Activated T-cell treated with anti-CD3 and anti-CD28 coated beads, Interleukin-2, amount 50 U/mL, for 24 hours (primary cell): ENCODE measurements at regions not wholly inside any gene's neighbourhood (a gene's known extent, or its start where the extent isn't known, plus 50 kb on each side); places are given as distances from the start of the nearest gene placed in this dataset.

ENCODE experiments used
- DNase-seq: peaks from one replicate; pipeline ENCODE4 v3.0.0-alpha.2; 2020
- H3K27ac Mint-ChIP-seq: 2 replicates; pipeline ENCODE4 v1.8.0; 2020; ENCODE audit warnings: mild to moderate bottlenecking, mixed read lengths
- H3K27me3 Mint-ChIP-seq: 2 replicates; pipeline ENCODE4 v1.8.0; 2020; ENCODE audit warnings: mixed read lengths
- H3K36me3 Mint-ChIP-seq: 2 replicates; pipeline ENCODE4 v1.8.0; 2020; ENCODE audit warnings: low read depth, mixed read lengths
- H3K4me1 Mint-ChIP-seq: 2 replicates; pipeline ENCODE4 v1.8.0; 2020; ENCODE audit warnings: low read depth, mixed read lengths
- H3K4me3 Mint-ChIP-seq: 2 replicates; pipeline ENCODE4 v1.8.0; 2020; ENCODE audit warnings: mild to moderate bottlenecking, moderate library complexity, mixed read lengths
- H3K9me3 Mint-ChIP-seq: 2 replicates; pipeline ENCODE4 v1.8.0; 2020; ENCODE audit warnings: mixed read lengths

GRCh38 chr5:171684169-171684568 lies 101.4 kb upstream of the SMIM23 start:
- Mint-ChIP-seq H3K4me1 (no peaks in the 10 kb centered on the region), H3K36me3 (no peaks in the 10 kb centered on the region), H3K27ac (no peak overlapping the region), H3K27me3 (peaks cover 43% of the 10 kb centered on the region), H3K9me3 (no peaks in the 10 kb centered on the region), H3K4me3 (no peak overlapping the region)
- no peak for DNase-seq

- no peak for DNase-seq
- H3K36me3 Mint-ChIP-seq: no peaks in the 10 kb centered on the region
- peaks cover 5% of the 10 kb centered on the region for H3K27me3 Mint-ChIP-seq
- no peaks in the 10 kb centered on the region for H3K4me1 Mint-ChIP-seq
- H3K4me3 Mint-ChIP-seq: no peak overlapping the region
- H3K27ac Mint-ChIP-seq: no peak overlapping the region
- H3K9me3 Mint-ChIP-seq: no peaks in the 10 kb centered on the region
Observed at GRCh38 chr5:171688696-171689495, 96.7 kb upstream of the SMIM23 start.

GRCh38 chr5:171689853-171690417 lies 95.7 kb upstream of the SMIM23 start:
- Mint-ChIP-seq H3K36me3 (no peaks in the 10 kb centered on the region), H3K4me3 (no peak overlapping the region), H3K27ac (no peak overlapping the region), H3K4me1 (no peaks in the 10 kb centered on the region), H3K27me3 (peaks cover 3% of the 10 kb centered on the region), H3K9me3 (no peaks in the 10 kb centered on the region)
- DNase-seq: no peak

- Mint-ChIP-seq H3K27ac (no peak overlapping the region), H3K4me3 (no peak overlapping the region), H3K9me3 (no peaks in the 10 kb centered on the region), H3K4me1 (no peaks in the 10 kb centered on the region), H3K36me3 (no peaks in the 10 kb centered on the region), H3K27me3 (no peaks in the 10 kb centered on the region)
- no peak for DNase-seq
Observed at GRCh38 chr5:171692107-171692506, 93.5 kb upstream of the SMIM23 start.

DNA sequence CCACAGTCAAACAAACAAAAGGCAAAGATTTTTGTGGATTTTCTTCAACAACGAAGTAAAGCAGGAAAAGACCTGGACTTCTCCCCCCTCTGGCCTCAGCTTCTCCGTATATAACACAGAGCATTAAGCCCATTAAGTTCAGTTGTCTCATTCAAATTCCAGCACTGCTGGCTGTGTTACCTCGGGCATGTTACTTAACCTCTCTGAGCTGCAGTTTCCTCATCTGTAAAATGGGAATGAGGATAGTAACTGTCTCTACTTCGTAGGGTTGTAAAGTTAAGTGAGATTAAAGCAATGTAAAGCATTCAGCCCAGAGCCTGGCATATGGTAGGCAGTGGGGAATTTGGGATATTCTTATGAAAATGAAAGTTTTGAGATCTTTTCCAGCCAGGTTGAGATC lies 92.7 kb upstream of the SMIM23 start:
- DNase-seq: no peak
- Mint-ChIP-seq H3K36me3 (no peaks in the 10 kb centered on the region), H3K4me1 (no peaks in the 10 kb centered on the region), H3K4me3 (no peak overlapping the region), H3K27me3 (no peaks in the 10 kb centered on the region), H3K9me3 (no peaks in the 10 kb centered on the region), H3K27ac (no peak overlapping the region)

- DNase-seq: no peak
- no peaks in the 10 kb centered on the region for H3K36me3 Mint-ChIP-seq
- H3K9me3 Mint-ChIP-seq: no peaks in the 10 kb centered on the region
- no peaks in the 10 kb centered on the region for H3K27me3 Mint-ChIP-seq
- H3K27ac Mint-ChIP-seq: no peak overlapping the region
- no peak overlapping the region for H3K4me3 Mint-ChIP-seq
- H3K4me1 Mint-ChIP-seq: no peaks in the 10 kb centered on the region
Observed at GRCh38 chr5:171693412-171693811, 92.2 kb upstream of the SMIM23 start.

- H3K36me3 Mint-ChIP-seq: no peaks in the 10 kb centered on the region
- no peaks in the 10 kb centered on the region for H3K27me3 Mint-ChIP-seq
- H3K9me3 Mint-ChIP-seq: no peaks in the 10 kb centered on the region
- no peak overlapping the region for H3K27ac Mint-ChIP-seq
- no peaks in the 10 kb centered on the region for H3K4me1 Mint-ChIP-seq
- DNase-seq: no peak
- no peak overlapping the region for H3K4me3 Mint-ChIP-seq
Observed at GRCh38 chr5:171695804-171696203, 89.8 kb upstream of the SMIM23 start.

DNA sequence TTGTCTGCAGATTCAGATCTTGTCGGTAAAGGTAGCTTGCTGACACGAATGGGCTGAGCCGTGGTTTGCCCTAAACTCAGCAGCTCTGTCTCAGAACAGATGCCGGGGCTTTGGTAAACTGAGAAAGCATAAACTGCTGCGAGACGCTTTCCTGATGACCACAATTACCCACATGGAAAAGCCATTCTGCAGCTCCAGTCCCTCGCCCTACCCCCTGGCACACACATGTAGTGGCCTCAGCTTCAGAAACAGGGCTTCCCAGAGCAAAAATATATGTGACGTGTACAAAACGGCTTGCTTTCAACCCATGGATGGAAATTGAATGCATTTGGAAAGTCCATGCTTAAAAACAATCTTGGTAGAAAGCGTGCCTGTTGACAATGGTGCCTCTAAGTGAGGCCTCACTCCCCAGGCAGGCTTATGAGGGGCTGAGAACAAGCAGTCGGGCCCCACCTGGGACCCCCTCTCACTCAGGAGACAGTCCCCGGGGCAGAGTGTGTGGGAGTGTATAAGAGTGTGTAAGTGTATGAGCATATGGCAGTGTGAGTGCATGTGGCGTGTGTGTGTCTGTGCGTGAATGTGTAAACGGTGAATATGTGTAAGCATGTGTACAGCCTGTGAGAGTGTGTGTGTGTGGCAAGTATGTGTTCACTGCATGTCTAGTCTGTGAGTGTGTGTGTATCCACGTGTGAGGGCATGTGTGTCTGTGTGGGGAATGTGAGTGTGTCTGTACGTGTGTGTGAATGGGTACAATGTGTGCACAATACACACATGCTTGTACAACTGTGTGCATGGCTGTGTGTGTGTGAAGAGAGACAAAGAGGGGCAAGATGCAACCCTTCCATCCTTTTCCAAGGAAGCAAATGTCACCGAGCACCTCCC lies 88.2 kb upstream of the SMIM23 start:
- Mint-ChIP-seq H3K36me3 (no peaks in the 10 kb centered on the region), H3K9me3 (no peaks in the 10 kb centered on the region), H3K27ac (no peak overlapping the region), H3K4me3 (no peak overlapping the region), H3K4me1 (no peaks in the 10 kb centered on the region), H3K27me3 (no peaks in the 10 kb centered on the region)
- DNase-seq: no peak

DNA sequence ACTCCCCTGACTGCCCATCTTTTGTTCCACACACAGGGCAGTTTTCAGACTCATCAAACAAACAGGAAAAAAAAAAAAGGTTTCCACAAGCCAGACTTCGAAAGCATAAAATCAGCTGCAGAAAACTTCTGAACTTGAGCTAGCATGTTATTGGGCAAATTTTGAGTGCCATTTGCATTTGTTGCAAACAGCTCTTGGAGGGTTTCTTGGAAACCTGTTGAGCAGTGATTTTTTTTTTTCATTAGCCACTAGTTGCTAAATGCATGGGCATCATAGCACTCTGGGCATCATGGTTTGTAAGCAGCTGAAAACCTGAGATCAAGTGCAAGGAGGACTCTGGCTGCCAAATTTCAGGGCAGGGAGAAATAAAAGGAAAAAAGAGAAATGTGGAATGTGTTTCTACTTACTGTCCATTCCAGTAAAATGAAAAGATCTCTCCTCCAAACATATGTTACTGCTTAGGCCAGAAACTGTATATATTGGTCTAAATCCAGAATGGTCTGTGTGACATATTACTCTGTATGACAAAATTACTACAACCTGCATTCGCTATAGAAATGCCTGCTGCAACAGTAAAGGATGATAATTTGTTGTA lies 85.2 kb upstream of the SMIM23 start:
- no peak for DNase-seq
- Mint-ChIP-seq H3K4me1 (no peaks in the 10 kb centered on the region), H3K9me3 (no peaks in the 10 kb centered on the region), H3K4me3 (no peak overlapping the region), H3K27me3 (peaks cover 11% of the 10 kb centered on the region), H3K27ac (no peak overlapping the region), H3K36me3 (no peaks in the 10 kb centered on the region)

DNA sequence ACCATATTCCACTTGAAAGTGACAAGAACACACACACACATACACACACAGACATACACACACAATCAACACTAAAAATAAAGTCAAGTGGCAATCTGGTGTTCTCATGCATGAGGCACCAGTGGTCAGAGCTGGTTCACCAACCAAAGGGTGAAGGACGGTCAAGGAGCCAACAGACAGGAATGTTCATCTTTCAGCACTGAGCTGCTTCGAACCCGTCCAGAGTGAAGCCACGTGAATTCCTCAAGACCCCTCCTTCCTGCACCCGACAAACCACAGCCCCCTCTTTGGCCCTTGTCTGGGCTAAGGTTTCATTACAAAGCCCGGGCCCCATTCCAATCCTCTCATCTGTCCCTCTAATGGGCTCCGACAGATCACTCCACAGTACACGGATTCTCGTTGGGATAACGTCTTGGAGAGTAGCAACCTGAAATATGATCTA lies 84.5 kb upstream of the SMIM23 start:
- Mint-ChIP-seq H3K4me1 (no peaks in the 10 kb centered on the region), H3K27ac (no peak overlapping the region), H3K27me3 (peaks cover 15% of the 10 kb centered on the region), H3K36me3 (no peaks in the 10 kb centered on the region), H3K4me3 (no peak overlapping the region), H3K9me3 (no peaks in the 10 kb centered on the region)
- no peak for DNase-seq

DNA sequence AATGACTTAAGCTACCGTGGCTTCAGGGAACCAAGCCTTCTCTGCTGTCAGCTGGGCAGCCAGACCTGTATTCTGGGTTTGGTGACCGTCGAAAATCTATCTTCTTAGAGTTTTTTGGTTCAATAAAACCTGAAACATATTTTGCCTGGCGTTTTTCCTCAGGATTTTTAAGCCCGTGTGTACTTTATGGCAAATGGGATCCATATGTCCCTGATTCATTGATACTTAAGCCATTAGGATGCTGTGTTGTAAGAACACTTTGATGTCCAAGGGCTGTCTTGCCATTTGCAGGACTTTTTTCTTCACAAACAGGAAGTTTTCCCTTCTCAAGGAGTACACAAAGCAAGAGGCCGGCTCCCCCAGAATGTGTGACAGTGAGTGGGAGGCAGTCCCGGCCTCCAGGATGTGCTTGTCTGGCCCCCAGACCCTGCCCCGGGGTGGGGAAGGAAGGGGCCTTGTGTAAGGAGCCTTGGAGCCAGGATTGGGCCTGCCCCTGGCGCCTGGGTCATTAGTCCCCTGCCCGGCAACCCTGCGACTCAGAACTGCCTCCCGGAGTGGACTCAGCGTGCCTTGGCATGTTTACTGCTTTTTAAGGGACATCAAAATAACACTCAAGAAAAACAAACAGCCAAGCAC lies 83.4 kb upstream of the SMIM23 start:
- Mint-ChIP-seq H3K36me3 (no peaks in the 10 kb centered on the region), H3K4me1 (no peaks in the 10 kb centered on the region), H3K27me3 (peaks cover 15% of the 10 kb centered on the region), H3K27ac (no peak overlapping the region), H3K4me3 (no peak overlapping the region), H3K9me3 (no peaks in the 10 kb centered on the region)
- no peak for DNase-seq

DNA sequence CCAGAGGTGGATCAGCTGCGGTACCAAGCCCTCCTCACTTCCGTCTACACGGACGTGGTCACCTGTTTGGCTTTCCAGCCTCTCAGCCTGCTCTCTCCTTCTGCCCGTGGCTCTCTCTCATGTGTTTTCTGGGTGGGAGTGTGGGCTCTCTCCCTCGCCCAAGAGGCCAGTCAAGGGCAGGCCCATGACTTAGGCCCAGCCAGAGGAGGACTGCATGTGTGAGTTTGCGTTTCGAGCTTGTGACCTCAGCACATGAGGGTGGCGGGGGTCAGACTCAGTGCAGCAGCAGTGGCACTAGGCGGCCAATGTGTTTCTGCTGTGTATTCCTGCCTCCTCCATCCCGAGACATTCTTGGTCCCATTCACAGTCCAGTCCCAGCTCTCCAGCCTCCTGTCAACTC lies 82.5 kb upstream of the SMIM23 start:
- DNase-seq: no peak
- no peak overlapping the region for H3K4me3 Mint-ChIP-seq
- no peaks in the 10 kb centered on the region for H3K4me1 Mint-ChIP-seq
- H3K27me3 Mint-ChIP-seq: peaks cover 15% of the 10 kb centered on the region
- no peaks in the 10 kb centered on the region for H3K36me3 Mint-ChIP-seq
- no peaks in the 10 kb centered on the region for H3K9me3 Mint-ChIP-seq
- H3K27ac Mint-ChIP-seq: no peak overlapping the region

DNA sequence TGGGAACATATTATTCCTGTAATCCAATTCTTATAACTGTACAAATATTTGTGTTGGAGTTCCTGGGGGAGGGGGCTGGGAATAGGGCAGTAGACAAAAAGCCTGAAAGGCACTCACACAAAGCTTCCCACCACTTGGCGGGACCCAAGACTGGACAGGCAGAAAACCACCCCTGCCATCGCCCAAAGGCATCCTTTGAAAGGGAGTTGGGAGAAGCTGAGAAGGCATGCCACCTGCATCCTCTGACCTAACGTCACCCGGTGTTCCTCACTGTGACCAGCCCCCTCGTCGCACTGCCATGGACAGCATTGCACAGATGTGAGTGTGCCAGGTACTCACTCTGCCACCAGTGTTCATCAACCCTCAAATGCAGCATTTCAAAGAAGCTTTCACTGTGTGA lies 80.6 kb upstream of the SMIM23 start:
- H3K36me3 Mint-ChIP-seq: no peaks in the 10 kb centered on the region
- no peak overlapping the region for H3K4me3 Mint-ChIP-seq
- H3K9me3 Mint-ChIP-seq: no peaks in the 10 kb centered on the region
- no peak for DNase-seq
- no peaks in the 10 kb centered on the region for H3K4me1 Mint-ChIP-seq
- no peak overlapping the region for H3K27ac Mint-ChIP-seq
- peaks cover 15% of the 10 kb centered on the region for H3K27me3 Mint-ChIP-seq

GRCh38 chr5:171705830-171706468 lies 79.7 kb upstream of the SMIM23 start:
- H3K4me3 Mint-ChIP-seq: no peak overlapping the region
- no peaks in the 10 kb centered on the region for H3K9me3 Mint-ChIP-seq
- no peak overlapping the region for H3K27ac Mint-ChIP-seq
- no peaks in the 10 kb centered on the region for H3K36me3 Mint-ChIP-seq
- DNase-seq: no peak
- H3K4me1 Mint-ChIP-seq: no peaks in the 10 kb centered on the region
- H3K27me3 Mint-ChIP-seq: peaks cover 15% of the 10 kb centered on the region
